GM12878 (cell line): ENCODE measurements at regions not wholly inside any gene's neighbourhood (a gene's known extent, or its start where the extent isn't known, plus 50 kb on each side); places are given as distances from the start of the nearest gene placed in this dataset.

Experiments
- ATAC-seq: fragments of 200-7000 bp; cut with Tn5 transposase; 3 replicates; pipeline ENCODE4 v1.9.1; 2020; ENCODE audit warnings: mild to moderate bottlenecking, moderate library complexity
- BruUV-seq: library from RNA; stranded (reverse); fragments of 400-500 nt; replicated peaks from 2 replicates; lab custom pipeline; 2021; lab: Mats Ljungman, UMichigan
- CTCF ChIA-PET: fragments of 300-600 bp; sonication (Branson Sonifier 250); formaldehyde crosslinking; extraction: SDS; loops from one replicate; lab custom pipeline; 2021; ENCODE audit warnings: inconsistent platforms; lab: Yijun Ruan, JAX
- POLR2A ChIA-PET: fragments of 350-600 bp; formaldehyde crosslinking; extraction: SDS; loops from one replicate; lab custom pipeline; 2021; ENCODE audit warnings: inconsistent platforms; lab: Charles Lee
- RAD21 ChIA-PET: fragments of 300-600 bp; sonication (Branson Sonifier 250); formaldehyde crosslinking; loops from one replicate; lab custom pipeline; 2023; ENCODE audit warnings: antibody characterized with exemption; ENCODE audit not compliant: unreplicated experiment; lab: Charles Lee
- SMC1A ChIA-PET: fragments of 300-600 bp; sonication (Branson Sonifier 250); formaldehyde crosslinking; loops from one replicate; lab custom pipeline; 2023; ENCODE audit not compliant: unreplicated experiment, uncharacterized antibody; lab: Charles Lee
- DNase-seq: peaks from one replicate; pipeline ENCODE4 v3.0.0-alpha.2; 2011; ENCODE audit warnings: low read depth, low spot score
- FAIRE-seq: peaks from 3 replicates; lab custom pipeline; 2011; peaks lifted over from hg19 to GRCh38; lab: Jason Lieb, UNC
- H2AFZ ChIP-seq: 2 replicates; pipeline ENCODE4 v1.6.0; 2011; ENCODE audit warnings: low read depth, low read length, control low read depth; ENCODE audit not compliant: control insufficient read depth
- H3K27ac ChIP-seq: 2 replicates; pipeline ENCODE4 v1.5.1; 2011; ENCODE audit warnings: control low read depth; ENCODE audit not compliant: control insufficient read depth, insufficient read depth
- H3K27me3 ChIP-seq, 2 experiments: replicated peaks in 1 of 2; 2 replicates each; pipeline versions ENCODE4 v1.6.0 to v1.6.1; 2011; ENCODE audit warnings: low read length in 1 of 2; ENCODE audit not compliant: control insufficient read depth in 2 of 2, insufficient read depth in 2 of 2
- H3K36me3 ChIP-seq, 2 experiments: 2 replicates each; pipeline ENCODE4 v1.5.1; 2011; ENCODE audit warnings: low read length in 1 of 2; ENCODE audit not compliant: control insufficient read depth in 2 of 2, insufficient read depth in 2 of 2
- H3K4me1 ChIP-seq: 2 replicates; pipeline ENCODE4 v1.6.1; 2011; ENCODE audit warnings: mild to moderate bottlenecking, low read length, moderate library complexity, mixed read lengths; ENCODE audit not compliant: control insufficient read depth, insufficient read depth
- H3K4me2 ChIP-seq: 2 replicates; pipeline ENCODE4 v1.6.0; 2011; ENCODE audit warnings: control low read depth; ENCODE audit not compliant: control insufficient read depth, insufficient read depth
- H3K4me3 ChIP-seq: fragments of 200-600 bp; sonication (generic); 2 replicates; pipeline ENCODE4 v1.5.1; 2016
- H3K79me2 ChIP-seq: 2 replicates; pipeline ENCODE4 v1.6.0; 2011; ENCODE audit warnings: low read length; ENCODE audit not compliant: control insufficient read depth, insufficient read depth
- H3K9ac ChIP-seq: 2 replicates; pipeline ENCODE4 v1.8.0; 2011; ENCODE audit warnings: low read length, control low read depth, mixed read lengths; ENCODE audit not compliant: control insufficient read depth, insufficient read depth
- H3K9me3 ChIP-seq: replicated peaks from 3 replicates; pipeline ENCODE4 v1.5.1; 2011; ENCODE audit warnings: mild to moderate bottlenecking, low read length; ENCODE audit not compliant: control insufficient read depth, insufficient read depth
- H4K20me1 ChIP-seq: 2 replicates; pipeline ENCODE4 v1.6.0; 2011; ENCODE audit not compliant: control insufficient read depth, insufficient read depth
- BMI1 ChIP-seq: fragments of 450-650 bp; IDR thresholded peaks from 2 replicates; pipeline ENCODE4 v1.6.1; 2016; ENCODE audit warnings: mild to moderate bottlenecking, moderate library complexity, borderline replicate concordance
- FOS ChIP-seq: IDR thresholded peaks from 3 replicates; pipeline ENCODE4 v1.6.1; 2011; ENCODE audit warnings: borderline replicate concordance; ENCODE audit not compliant: insufficient read length; ENCODE audit errors: extremely low read depth
- FOXK2 ChIP-seq: fragments of 450-650 bp; IDR thresholded peaks from 2 replicates; pipeline ENCODE4 v1.6.1; 2017; ENCODE audit warnings: mild to moderate bottlenecking, moderate library complexity
- HSF1 ChIP-seq: fragments of 150-350 bp; IDR thresholded peaks from 2 replicates; pipeline ENCODE4 v1.6.1; 2014; ENCODE audit warnings: mild to moderate bottlenecking, low read depth, low read length
- IRF3 ChIP-seq: fragments of 450-650 bp; IDR thresholded peaks from 2 replicates; pipeline ENCODE4 v1.6.1; 2014; ENCODE audit warnings: mild to moderate bottlenecking
- JUND ChIP-seq: IDR thresholded peaks from 2 replicates; pipeline ENCODE4 v1.6.1; 2012; ENCODE audit warnings: low read depth, mild to moderate bottlenecking, low read length, improper control_type of control experiment, moderate library complexity
- MTA3 ChIP-seq: IDR thresholded peaks from 2 replicates; pipeline ENCODE4 v1.6.1; 2012; ENCODE audit warnings: low read length, inconsistent platforms, borderline replicate concordance
- MYC ChIP-seq: IDR thresholded peaks from 2 replicates; pipeline ENCODE4 v1.6.1; 2011; ENCODE audit warnings: mild to moderate bottlenecking, low read length, moderate library complexity, inconsistent platforms; ENCODE audit not compliant: insufficient read depth, insufficient replicate concordance, insufficient read length, severe bottlenecking
- PAX5 ChIP-seq: IDR thresholded peaks from 2 replicates; pipeline ENCODE4 v1.6.1; 2011; ENCODE audit warnings: low read depth, low read length, borderline replicate concordance
- SREBF2 ChIP-seq: IDR thresholded peaks from 2 replicates; pipeline ENCODE4 v1.6.1; 2012; ENCODE audit warnings: mild to moderate bottlenecking, low read length
- WGBS: methylation state at CpG from one replicate; pipeline ENCODE4 v1.1.6; 2016; ENCODE audit warnings: low lambda C conversion rate; ENCODE audit not compliant: insufficient replicate concordance, insufficient coverage; ENCODE audit errors: missing lambda C conversion rate; 5-methylcytosine and 5-hydroxymethylcytosine counted together
- in situ Hi-C: fragments of 300-500 bp; cut with MboI; formaldehyde crosslinking; loops from 9 replicates; pipeline ENCODE4 v1.14.3; 2018; ENCODE audit warnings: mixed read lengths
- intact Hi-C: fragments of 100-400 bp; cut with micrococcal nuclease; formaldehyde crosslinking; loops from one replicate; pipeline ENCODE4 v1.14.2; 2022; ENCODE audit not compliant: unreplicated experiment

GRCh38 chr2:237205561-237205971, 119.9 kb downstream of the COPS8 start:
- H3K9me3 ChIP-seq: no peaks in the 10 kb centered on the region
- no peak for DNase-seq
- WGBS: 27% methylated on average over 8 of the region's 8 CpGs
- TF ChIP-seq BMI1 (no peak), FOS (no peak), HSF1 (no peak), SREBF2 (no peak), FOXK2 (no peak), JUND (no peak), MTA3 (no peak), MYC (no peak), IRF3 (no peak), PAX5 (no peak)
- TF ChIP-seq, all 136 proteins: peak for 0
- no peaks in the 10 kb centered on the region for H3K36me3 ChIP-seq
- H3K79me2 ChIP-seq: no peaks in the 10 kb centered on the region
- RAD21 ChIA-PET: interaction anchor here (0.6 kb wide), 1 partner anchor 483 kb away, joined by 3 read pairs; no protein-coding TSS in a partner anchor
- H3K9ac ChIP-seq: no peak overlapping the region
- no peak overlapping the region for H2AFZ ChIP-seq
- SMC1A ChIA-PET: interaction anchor here (1.2 to 1.4 kb wide), 2 partner anchors 40 to 50 kb away, joined by 3 read pairs; no protein-coding TSS in a partner anchor
- no peak overlapping the region for H3K27ac ChIP-seq
- H4K20me1 ChIP-seq: no peaks in the 10 kb centered on the region
- no peaks in the 10 kb centered on the region for H3K27me3 ChIP-seq
- CTCF ChIA-PET: interaction anchor here (1.1 to 1.2 kb wide), 2 partner anchors 14 to 216 kb away, joined by 3 read pairs; no protein-coding TSS in a partner anchor
- FAIRE-seq (no peak), ATAC-seq (no peak)
- no peak overlapping the region for H3K4me3 ChIP-seq
- POLR2A ChIA-PET: no interaction called here
- in situ Hi-C loops: no loop called here
- BruUV-seq: no TSS peak
- no peak overlapping the region for H3K4me2 ChIP-seq
- H3K4me1 ChIP-seq: no peaks in the 10 kb centered on the region
- intact Hi-C loops: no loop called here
